ENCODE measurements at regions not wholly inside any gene's neighbourhood (a gene's known extent, or its start where the extent isn't known, plus 50 kb on each side); places are given as distances from the start of the nearest gene placed in this dataset.

DNA sequence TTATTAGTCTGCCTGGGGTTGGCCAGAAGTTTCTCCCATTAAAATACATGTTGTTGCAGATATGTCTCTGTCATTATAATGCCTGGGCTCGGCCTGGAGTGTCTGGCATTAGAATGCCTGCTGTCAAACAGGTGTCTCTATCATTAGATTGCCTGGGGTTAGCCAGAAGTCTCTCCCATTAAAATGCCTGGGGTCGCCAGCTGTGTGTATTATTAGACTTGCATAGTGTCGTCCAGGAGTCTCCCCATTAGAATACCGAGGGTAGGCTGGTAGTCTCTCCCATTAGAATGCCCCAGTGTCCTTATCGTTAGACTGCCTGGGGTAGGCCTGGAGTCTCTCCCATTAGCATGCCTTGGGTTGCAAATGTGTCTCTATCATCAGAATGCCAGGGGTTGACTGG, 2270.8 kb downstream of the TP53TG3F start:
- TF ChIP-seq ZNF274 (IDR thresholded peaks at IDR 0.05; ENCODE audit: low read depth, low read length) (no peak), YY1 (IDR thresholded peaks at IDR 0.05; ENCODE audit: insufficient read depth, insufficient read length) (no peak)

Data from NT2/D1 (cell line).